ENCODE measurements at regions not wholly inside any gene's neighbourhood (a gene's known extent, or its start where the extent isn't known, plus 50 kb on each side); places are given as distances from the start of the nearest gene placed in this dataset.
"Not testable (repeated sequence)": the region's sequence is repeated elsewhere in the genome, so short reads cannot be mapped to it uniquely, and the experiment has no call there.

DNA sequence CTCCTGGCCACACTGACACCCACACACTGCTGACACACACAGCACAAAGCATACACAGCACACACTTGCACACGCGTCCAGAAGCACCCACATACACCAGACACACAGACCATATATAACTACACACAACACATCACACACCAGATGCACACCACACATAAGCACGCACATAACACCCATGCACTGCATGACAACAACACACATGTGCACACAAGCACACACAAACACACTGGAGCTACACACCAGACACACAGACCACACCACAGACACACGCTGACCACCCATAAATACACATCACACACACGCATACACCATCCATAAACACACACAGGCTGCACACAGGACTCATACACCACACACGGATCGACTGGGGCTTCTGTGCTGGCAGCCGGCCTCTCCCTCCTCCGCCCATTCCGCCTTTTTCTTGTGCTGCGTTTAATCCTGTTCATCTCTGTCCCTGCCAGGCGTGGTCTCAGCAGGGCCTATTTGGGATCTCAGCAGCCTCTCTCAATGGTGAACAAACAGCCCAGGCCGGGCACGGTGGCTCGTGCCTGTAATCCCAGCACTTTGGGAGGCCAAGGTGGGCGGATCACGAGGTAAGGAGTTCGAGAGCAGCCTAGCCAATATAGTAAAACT is 396.9 kb upstream of the MYT1L start:
- Mint-ChIP-seq H3K9me3 (no peaks in the 10 kb centered on the region), H3K27me3 (peaks cover 7% of the 10 kb centered on the region), H3K36me3 (no peaks in the 10 kb centered on the region), H3K4me1 (ENCODE audit: unreplicated experiment) (no peaks in the 10 kb centered on the region), H3K4me3 (no peak overlapping the region), H3K27ac (no peak overlapping the region)
- TF ChIP-seq, protein P1, sequence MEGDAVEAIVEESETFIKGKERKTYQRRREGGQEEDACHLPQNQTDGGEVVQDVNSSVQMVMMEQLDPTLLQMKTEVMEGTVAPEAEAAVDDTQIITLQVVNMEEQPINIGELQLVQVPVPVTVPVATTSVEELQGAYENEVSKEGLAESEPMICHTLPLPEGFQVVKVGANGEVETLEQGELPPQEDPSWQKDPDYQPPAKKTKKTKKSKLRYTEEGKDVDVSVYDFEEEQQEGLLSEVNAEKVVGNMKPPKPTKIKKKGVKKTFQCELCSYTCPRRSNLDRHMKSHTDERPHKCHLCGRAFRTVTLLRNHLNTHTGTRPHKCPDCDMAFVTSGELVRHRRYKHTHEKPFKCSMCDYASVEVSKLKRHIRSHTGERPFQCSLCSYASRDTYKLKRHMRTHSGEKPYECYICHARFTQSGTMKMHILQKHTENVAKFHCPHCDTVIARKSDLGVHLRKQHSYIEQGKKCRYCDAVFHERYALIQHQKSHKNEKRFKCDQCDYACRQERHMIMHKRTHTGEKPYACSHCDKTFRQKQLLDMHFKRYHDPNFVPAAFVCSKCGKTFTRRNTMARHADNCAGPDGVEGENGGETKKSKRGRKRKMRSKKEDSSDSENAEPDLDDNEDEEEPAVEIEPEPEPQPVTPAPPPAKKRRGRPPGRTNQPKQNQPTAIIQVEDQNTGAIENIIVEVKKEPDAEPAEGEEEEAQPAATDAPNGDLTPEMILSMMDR (conservative IDR thresholded peaks at IDR 0.05), result no peak
- no peak for DNase-seq (ENCODE audit: extremely low spot score, unreplicated experiment)

- Mint-ChIP-seq H3K36me3 (no peaks in the 10 kb centered on the region), H3K27ac (no peak overlapping the region), H3K4me3 (no peak overlapping the region), H3K27me3 (peaks cover 5% of the 10 kb centered on the region), H3K9me3 (no peaks in the 10 kb centered on the region), H3K4me1 (ENCODE audit: unreplicated experiment) (no peaks in the 10 kb centered on the region)
- no peak for DNase-seq (ENCODE audit: extremely low spot score, unreplicated experiment)
- TF ChIP-seq, protein P1 (conservative IDR thresholded peaks at IDR 0.05), result no peak
Observed at GRCh38 chr2:2726163-2726562, 395.1 kb upstream of the MYT1L start.

GRCh38 chr2:2723064-2723463 is 392.0 kb upstream of the MYT1L start:
- no peaks in the 10 kb centered on the region for H3K4me1 Mint-ChIP-seq (ENCODE audit: unreplicated experiment)
- no peaks in the 10 kb centered on the region for H3K9me3 Mint-ChIP-seq
- H3K27me3 Mint-ChIP-seq, result peaks cover 17% of the 10 kb centered on the region
- no peak overlapping the region for H3K4me3 Mint-ChIP-seq
- TF ChIP-seq, protein P1 (conservative IDR thresholded peaks at IDR 0.05), result no peak
- H3K36me3 Mint-ChIP-seq, result no peaks in the 10 kb centered on the region
- H3K27ac Mint-ChIP-seq, result no peak overlapping the region
- no peak for DNase-seq (ENCODE audit: extremely low spot score, unreplicated experiment)

GRCh38 chr2:2721296-2721835 is 390.3 kb upstream of the MYT1L start:
- TF ChIP-seq, protein P1 (conservative IDR thresholded peaks at IDR 0.05), result no peak
- H3K36me3 Mint-ChIP-seq, result no peaks in the 10 kb centered on the region

DNA sequence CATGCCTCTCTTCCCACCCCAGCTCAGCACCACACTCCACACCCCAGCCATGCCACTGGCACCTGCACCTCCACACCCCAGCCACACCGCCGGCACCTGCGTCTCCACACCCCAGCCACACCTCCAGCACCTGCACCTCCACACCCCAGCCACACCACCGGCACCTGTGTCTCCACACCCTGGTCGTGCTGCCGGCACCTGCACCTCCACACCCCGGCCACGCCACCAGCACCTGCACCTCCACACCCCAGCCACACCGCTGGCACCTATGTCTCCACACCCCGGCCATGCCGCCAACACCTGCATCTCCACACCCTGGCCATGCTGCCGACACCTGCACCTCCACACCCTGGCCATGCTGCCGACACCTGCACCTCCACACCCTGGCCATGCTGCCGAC is 389.7 kb upstream of the MYT1L start:
- not testable (repeated sequence) for H3K4me3 Mint-ChIP-seq; H3K27ac Mint-ChIP-seq; H3K36me3 Mint-ChIP-seq; DNase-seq (ENCODE audit: extremely low spot score, unreplicated experiment); H3K4me1 Mint-ChIP-seq (ENCODE audit: unreplicated experiment); H3K9me3 Mint-ChIP-seq
- H3K27me3 Mint-ChIP-seq, result peaks cover 29% of the 10 kb centered on the region

More at GRCh38 chr2:2721296-2721835, 390.3 kb upstream of the MYT1L start:
- H3K27me3 Mint-ChIP-seq, result peaks cover 24% of the 10 kb centered on the region
- no peak overlapping the region for H3K4me3 Mint-ChIP-seq
- DNase-seq (ENCODE audit: extremely low spot score, unreplicated experiment), result no peak
- H3K9me3 Mint-ChIP-seq, result no peaks in the 10 kb centered on the region
- no peaks in the 10 kb centered on the region for H3K4me1 Mint-ChIP-seq (ENCODE audit: unreplicated experiment)
- H3K27ac Mint-ChIP-seq, result no peak overlapping the region

DNA sequence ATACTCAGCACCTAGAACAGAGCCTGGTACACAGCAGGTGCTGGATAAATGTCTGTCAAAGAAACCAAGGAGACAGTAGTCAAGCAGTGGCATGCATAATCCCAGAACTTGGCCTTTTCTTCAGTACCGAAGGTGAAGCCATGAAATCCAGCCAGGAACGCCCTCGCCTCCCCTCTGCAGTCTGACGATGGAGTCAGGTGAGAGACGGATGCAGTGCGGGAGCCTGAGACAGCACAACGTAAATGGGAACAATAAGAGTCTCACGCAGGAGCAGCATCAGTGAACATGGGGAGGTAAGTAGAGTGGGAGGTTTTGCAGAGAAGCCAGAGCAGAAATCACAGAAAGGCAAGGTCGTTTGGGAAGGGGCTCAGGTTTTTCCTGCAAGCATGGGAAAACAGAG is 389.3 kb upstream of the MYT1L start:
- Mint-ChIP-seq H3K4me3 (no peak overlapping the region), H3K4me1 (ENCODE audit: unreplicated experiment) (no peaks in the 10 kb centered on the region), H3K9me3 (no peaks in the 10 kb centered on the region), H3K27me3 (peaks cover 32% of the 10 kb centered on the region), H3K36me3 (no peaks in the 10 kb centered on the region), H3K27ac (no peak overlapping the region)
- no peak for DNase-seq (ENCODE audit: extremely low spot score, unreplicated experiment)
- TF ChIP-seq, protein P1 (conservative IDR thresholded peaks at IDR 0.05), result no peak
